Fibroblast of pulmonary artery (primary cell): ENCODE measurements at regions not wholly inside any gene's neighbourhood (a gene's known extent, or its start where the extent isn't known, plus 50 kb on each side); places are given as distances from the start of the nearest gene placed in this dataset.
A peak's percentile ranks its signal among the peaks of the same experiment; 100 is the strongest.

Experiments
- DNase-seq: peaks from one replicate; pipeline ENCODE4 v3.0.0-alpha.2; 2010; ENCODE audit warnings: low read depth
- H3K4me3 ChIP-seq: replicated peaks from 2 replicates; pipeline ENCODE4 v1.5.1; 2011; ENCODE audit warnings: low read depth, mild to moderate bottlenecking, control low read depth, low read length, moderate library complexity
- CTCF ChIP-seq: IDR thresholded peaks from 2 replicates; pipeline ENCODE4 v1.5.1; 2011; ENCODE audit warnings: mild to moderate bottlenecking, control low read depth, low read length, inconsistent platforms; ENCODE audit errors: missing control alignments

DNA sequence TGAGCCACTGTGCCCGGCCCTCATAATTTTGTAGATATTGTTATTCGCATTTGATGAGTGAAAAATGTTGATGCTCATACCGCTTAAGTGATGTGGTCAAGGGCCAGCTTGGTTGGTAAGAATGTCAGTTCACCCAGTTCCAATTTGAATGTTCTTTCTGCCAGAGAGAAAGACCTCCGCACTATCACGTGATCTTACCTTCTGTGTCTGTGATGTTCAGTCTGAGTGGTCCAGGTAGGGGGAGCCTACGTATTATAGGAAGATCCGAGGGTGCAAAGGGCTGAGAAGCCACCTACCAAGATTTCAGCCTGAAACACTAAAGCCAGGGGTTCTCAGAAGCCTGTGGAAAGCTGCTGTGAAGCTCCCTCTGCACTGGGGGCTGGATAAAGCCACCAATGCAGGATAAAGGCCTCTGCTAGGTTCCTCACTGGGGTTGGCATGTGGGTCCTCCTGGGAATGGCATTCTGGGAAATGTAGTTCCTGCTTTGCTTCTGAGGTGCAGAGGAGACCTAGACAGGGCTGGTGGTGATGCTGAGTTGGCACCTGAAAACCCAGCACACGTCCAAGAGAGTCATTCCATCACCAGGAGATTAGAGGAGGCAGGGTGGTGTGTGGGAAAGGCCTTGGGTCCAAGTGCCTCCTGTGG lies 64.7 kb upstream of the AOAH start:
- H3K4me3 ChIP-seq: no peak overlapping the region
- DNase-seq: no peak
- no peak for TF ChIP-seq CTCF

- TF ChIP-seq CTCF: no peak
- no peak overlapping the region for H3K4me3 ChIP-seq
- no peak for DNase-seq
Observed at GRCh38 chr7:36787933-36788378, 63.7 kb upstream of the AOAH start.

DNA sequence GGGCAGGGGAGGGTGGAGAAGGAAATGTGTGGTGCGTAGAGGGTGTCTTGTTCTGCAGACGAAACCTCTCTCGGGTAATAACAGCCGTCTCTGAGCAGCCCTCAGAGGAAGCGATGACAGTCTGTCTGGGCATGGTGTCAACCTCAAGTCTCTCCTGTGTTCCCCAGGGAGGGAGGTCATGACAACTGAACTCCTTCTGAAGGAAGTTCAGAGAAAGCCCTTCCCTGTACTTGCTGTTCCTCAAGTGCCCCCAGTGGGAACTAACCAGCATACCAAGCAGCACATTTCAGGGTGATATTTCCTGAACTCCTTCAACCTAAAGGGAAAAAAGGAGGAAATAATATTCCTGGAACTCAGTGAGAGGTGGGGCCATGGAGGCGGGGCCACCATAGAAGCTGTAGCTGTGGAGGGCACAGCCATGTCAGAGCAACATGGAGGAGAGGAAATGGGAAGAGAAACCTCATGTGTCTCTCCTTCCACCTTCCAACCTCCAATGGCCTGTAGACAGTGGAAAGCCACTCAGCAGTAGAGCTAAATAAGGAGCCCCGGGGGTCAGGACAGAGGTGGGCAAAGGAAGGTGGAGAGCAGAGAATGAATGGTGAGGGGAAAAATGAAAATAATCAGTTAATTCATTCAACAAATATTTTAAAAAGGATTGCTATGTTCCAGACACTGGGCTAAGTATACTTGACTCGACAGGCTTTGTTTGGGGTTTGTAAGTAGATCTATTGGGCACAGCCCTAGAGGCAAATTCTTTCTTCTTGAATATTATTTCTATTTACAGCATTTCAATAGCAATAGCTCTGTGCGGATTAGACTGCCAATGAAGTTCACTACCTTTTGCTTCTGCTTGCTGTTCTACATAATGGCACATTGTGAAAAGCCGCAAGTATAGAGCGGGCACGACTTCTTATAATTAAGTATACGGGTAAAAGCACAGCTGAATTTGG lies 61.0 kb upstream of the AOAH start:
- TF ChIP-seq CTCF: no peak
- no peak overlapping the region for H3K4me3 ChIP-seq
- DNase-seq: peak; percentile 28

DNA sequence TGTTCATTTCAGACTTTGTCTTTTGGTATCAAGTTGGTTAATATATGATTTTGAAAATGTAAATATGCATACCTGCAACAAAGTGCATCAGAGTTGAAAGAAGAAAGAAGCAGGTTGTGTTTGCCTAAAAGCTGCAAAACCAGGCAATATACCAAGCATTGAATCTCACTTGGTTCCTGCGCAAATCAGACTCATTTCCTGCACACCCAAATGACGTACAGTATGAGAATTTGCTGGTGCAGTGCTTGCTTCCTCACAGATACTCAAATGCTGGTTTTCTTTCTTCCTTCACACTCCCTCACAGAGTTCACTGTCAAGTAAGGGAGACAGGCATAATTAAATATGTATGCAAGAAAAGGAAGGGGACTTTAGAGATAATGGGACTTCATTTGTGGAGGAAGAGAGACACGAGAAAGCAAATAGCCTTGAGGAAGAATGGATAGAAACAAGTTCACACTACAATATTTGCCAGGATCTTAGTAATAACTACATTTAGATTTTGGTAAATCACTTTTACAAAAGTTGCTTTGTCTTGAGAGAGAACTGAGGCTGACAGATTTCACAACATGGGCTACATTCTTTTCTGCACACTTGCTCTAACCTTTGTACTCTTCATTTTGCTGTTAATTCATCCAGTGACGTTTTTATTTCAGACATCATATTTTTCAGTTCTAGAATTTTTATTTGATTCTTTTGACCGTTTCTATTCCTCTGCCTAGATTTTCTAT lies 56.9 kb upstream of the AOAH start:
- no peak for DNase-seq
- H3K4me3 ChIP-seq: no peak overlapping the region
- no peak for TF ChIP-seq CTCF

GRCh38 chr7:36777855-36778254 lies 53.6 kb upstream of the AOAH start:
- DNase-seq: no peak
- no peak for TF ChIP-seq CTCF
- no peak overlapping the region for H3K4me3 ChIP-seq

GRCh38 chr7:36777062-36777461 lies 52.8 kb upstream of the AOAH start:
- H3K4me3 ChIP-seq: no peak overlapping the region
- no peak for DNase-seq
- TF ChIP-seq CTCF: no peak
